ENCODE measurements at regions not wholly inside any gene's neighbourhood (a gene's known extent, or its start where the extent isn't known, plus 50 kb on each side); places are given as distances from the start of the nearest gene placed in this dataset.

- no peak for TF ChIP-seq CTCF (IDR thresholded peaks at IDR 0.05; ENCODE audit: low read depth, low read length)
- no peak overlapping the region for H3K4me3 ChIP-seq (ENCODE audit: low read depth, low read length)
Observed at GRCh38 chr16:54455030-54455725, 168.6 kb upstream of the IRX3 start.

- no peak overlapping the region for H3K4me3 ChIP-seq (ENCODE audit: low read depth, low read length)
- TF ChIP-seq CTCF (IDR thresholded peaks at IDR 0.05; ENCODE audit: low read depth, low read length), result no peak
Observed at GRCh38 chr16:54454616-54455015, 168.0 kb upstream of the IRX3 start.

- TF ChIP-seq CTCF (IDR thresholded peaks at IDR 0.05; ENCODE audit: low read depth, low read length), result no peak
- no peak overlapping the region for H3K4me3 ChIP-seq (ENCODE audit: low read depth, low read length)
Observed at GRCh38 chr16:54453871-54454270, 167.3 kb upstream of the IRX3 start.

GRCh38 chr16:54447576-54448440, 161.2 kb upstream of the IRX3 start:
- no peak overlapping the region for H3K4me3 ChIP-seq (ENCODE audit: low read depth, low read length)
- TF ChIP-seq CTCF (IDR thresholded peaks at IDR 0.05; ENCODE audit: low read depth, low read length), result no peak

GRCh38 chr16:54446639-54447038, 160.1 kb upstream of the IRX3 start:
- H3K4me3 ChIP-seq (ENCODE audit: low read depth, low read length), result no peak overlapping the region
- no peak for TF ChIP-seq CTCF (IDR thresholded peaks at IDR 0.05; ENCODE audit: low read depth, low read length)

- no peak for TF ChIP-seq CTCF (IDR thresholded peaks at IDR 0.05; ENCODE audit: low read depth, low read length)
- H3K4me3 ChIP-seq (ENCODE audit: low read depth, low read length), result no peak overlapping the region
Observed at GRCh38 chr16:54444851-54445458, 158.4 kb upstream of the IRX3 start.

GRCh38 chr16:54443839-54444238, 157.3 kb upstream of the IRX3 start:
- TF ChIP-seq CTCF (IDR thresholded peaks at IDR 0.05; ENCODE audit: low read depth, low read length), result no peak
- H3K4me3 ChIP-seq (ENCODE audit: low read depth, low read length), result no peak overlapping the region

Measured in WI38 (cell line).